ENCODE measurements at regions not wholly inside any gene's neighbourhood (a gene's known extent, or its start where the extent isn't known, plus 50 kb on each side); places are given as distances from the start of the nearest gene placed in this dataset.

GRCh38 chr14:25134184-25134583 lies 84.2 kb upstream of the STXBP6 start:
- DNase-seq, result no peak

- peak; percentile 51 for DNase-seq
Observed at GRCh38 chr14:25132732-25133422, 82.9 kb upstream of the STXBP6 start.

GRCh38 chr14:25132094-25132493 lies 82.1 kb upstream of the STXBP6 start:
- no peak for DNase-seq

- no peak for DNase-seq
Observed at GRCh38 chr14:25122843-25123242, 72.9 kb upstream of the STXBP6 start.

GRCh38 chr14:25122211-25122610 lies 72.3 kb upstream of the STXBP6 start:
- no peak for DNase-seq

- DNase-seq, result no peak
Observed at GRCh38 chr14:25121337-25122129, 71.6 kb upstream of the STXBP6 start.

GRCh38 chr14:25120261-25120660 lies 70.3 kb upstream of the STXBP6 start:
- no peak for DNase-seq

- no peak for DNase-seq
Observed at GRCh38 chr14:25118671-25119070, 68.7 kb upstream of the STXBP6 start.

GRCh38 chr14:25117342-25117741 lies 67.4 kb upstream of the STXBP6 start:
- no peak for DNase-seq

GRCh38 chr14:25116607-25117006 lies 66.7 kb upstream of the STXBP6 start:
- DNase-seq, result no peak

GRCh38 chr14:25113394-25113793 lies 63.4 kb upstream of the STXBP6 start:
- DNase-seq, result no peak

- DNase-seq, result no peak
Observed at GRCh38 chr14:25111061-25111601, 61.2 kb upstream of the STXBP6 start.

- DNase-seq, result no peak
Observed at GRCh38 chr14:25110106-25110505, 60.2 kb upstream of the STXBP6 start.

- DNase-seq, result no peak
Observed at GRCh38 chr14:25108959-25109358, 59.0 kb upstream of the STXBP6 start.

- no peak for DNase-seq
Observed at GRCh38 chr14:25108291-25108690, 58.3 kb upstream of the STXBP6 start.

- no peak for DNase-seq
Observed at GRCh38 chr14:25103820-25104219, 53.9 kb upstream of the STXBP6 start.

GRCh38 chr14:25103271-25103670 lies 53.3 kb upstream of the STXBP6 start:
- DNase-seq, result no peak

GRCh38 chr14:25102788-25103187 lies 52.8 kb upstream of the STXBP6 start:
- no peak for DNase-seq

GRCh38 chr14:25101276-25101675 lies 51.3 kb upstream of the STXBP6 start:
- no peak for DNase-seq
